ENCODE measurements at regions not wholly inside any gene's neighbourhood (a gene's known extent, or its start where the extent isn't known, plus 50 kb on each side); places are given as distances from the start of the nearest gene placed in this dataset.

DNA sequence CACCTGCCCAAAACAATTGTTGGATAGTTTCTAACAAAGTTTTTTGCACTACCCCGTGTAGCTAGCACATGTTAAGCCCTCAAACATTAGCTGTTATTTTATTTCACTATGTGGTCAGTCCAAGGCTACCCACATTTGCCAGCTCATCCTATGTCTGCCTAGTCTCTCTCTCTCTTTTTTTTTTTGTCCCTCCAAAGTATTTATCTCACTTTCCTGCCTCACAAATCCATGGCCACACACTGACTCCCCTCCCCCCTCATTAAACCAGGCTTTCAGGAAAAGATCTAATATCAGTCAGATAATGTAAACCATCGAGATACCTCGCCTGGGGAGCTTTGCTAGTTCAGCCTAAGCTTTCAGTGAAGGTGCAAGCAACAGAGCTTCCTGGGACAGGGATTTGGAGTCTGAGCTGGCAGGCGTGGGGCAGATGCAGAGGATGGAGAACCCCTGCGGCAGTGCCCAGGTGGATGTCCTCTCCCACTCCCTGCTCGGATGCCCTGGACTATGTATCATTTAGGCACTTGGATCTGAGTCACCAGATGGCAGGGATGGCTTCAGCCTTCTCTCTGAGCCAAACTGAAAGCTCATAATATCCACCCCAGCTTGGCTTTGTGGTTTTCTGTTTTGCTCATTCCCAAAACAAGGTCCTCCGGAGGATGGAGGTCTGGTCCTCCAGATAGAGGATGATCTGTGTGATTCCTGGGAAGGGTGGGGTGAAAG, 73.7 kb upstream of the FOXF1 start:
- 12% methylated on average over 7 of the region's 7 CpGs for WGBS (ENCODE audit: missing lambda C conversion rate)
- Histone ChIP-seq H3K9me3 (no peaks in the 10 kb centered on the region), H3K4me3 (no peak overlapping the region), H3K4me1 (no peaks in the 10 kb centered on the region), H3K4me2 (no peak overlapping the region), H3K27ac (no peak overlapping the region)
- CTCF ChIA-PET = interaction anchor here (1.0 kb wide), 1 partner anchor 24 kb away, joined by 4 read pairs; no protein-coding TSS in a partner anchor
- FAIRE-seq = no peak
- POLR2A ChIA-PET = no interaction called here
- DNase-seq (ENCODE audit: low read depth in 1 of 2, low spot score in 1 of 2) = no peak
- TF ChIP-seq HOXA7 (CRISPR knock-in tag; IDR thresholded peaks at IDR 0.05) (no peak), JUN (IDR thresholded peaks at IDR 0.05) (no peak), NR3C1 (IDR thresholded peaks at IDR 0.05) (no peak), BCL3 (IDR thresholded peaks at IDR 0.05) (no peak)
- ATAC-seq = no peak

GRCh38 chr16:86437348-86437747, 73.0 kb upstream of the FOXF1 start:
- no peak for DNase-seq (ENCODE audit: low read depth in 1 of 2, low spot score in 1 of 2)
- 0% methylated on average over 3 of the region's 3 CpGs for WGBS (ENCODE audit: missing lambda C conversion rate)
- ChIA-PET POLR2A (no interaction called here), CTCF (no interaction called here)
- FAIRE-seq = no peak
- H3K4me3 ChIP-seq = no peak overlapping the region
- ATAC-seq = no peak
- H3K4me1 ChIP-seq = no peaks in the 10 kb centered on the region
- no peaks in the 10 kb centered on the region for H3K9me3 ChIP-seq
- no peak overlapping the region for H3K4me2 ChIP-seq
- H3K27ac ChIP-seq = no peak overlapping the region
- TF ChIP-seq, protein P1, sequence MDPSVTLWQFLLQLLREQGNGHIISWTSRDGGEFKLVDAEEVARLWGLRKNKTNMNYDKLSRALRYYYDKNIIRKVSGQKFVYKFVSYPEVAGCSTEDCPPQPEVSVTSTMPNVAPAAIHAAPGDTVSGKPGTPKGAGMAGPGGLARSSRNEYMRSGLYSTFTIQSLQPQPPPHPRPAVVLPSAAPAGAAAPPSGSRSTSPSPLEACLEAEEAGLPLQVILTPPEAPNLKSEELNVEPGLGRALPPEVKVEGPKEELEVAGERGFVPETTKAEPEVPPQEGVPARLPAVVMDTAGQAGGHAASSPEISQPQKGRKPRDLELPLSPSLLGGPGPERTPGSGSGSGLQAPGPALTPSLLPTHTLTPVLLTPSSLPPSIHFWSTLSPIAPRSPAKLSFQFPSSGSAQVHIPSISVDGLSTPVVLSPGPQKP (IDR thresholded peaks at IDR 0.05; ENCODE audit: low read depth, low read length) = no peak
- TF ChIP-seq RNF2 (IDR thresholded peaks at IDR 0.05; ENCODE audit: borderline replicate concordance, low read depth) (no peak), HEYL (CRISPR knock-in tag; IDR thresholded peaks at IDR 0.05) (no peak), RAD21 (conservative IDR thresholded peaks at IDR 0.05 in 1 of 2, IDR thresholded peaks at IDR 0.05 in 1 of 2) (no peak), MAFK (IDR thresholded peaks at IDR 0.05; ENCODE audit: partially characterized antibody) (no peak), BHLHE40 (IDR thresholded peaks at IDR 0.05; ENCODE audit: low read depth, low read length) (no peak), ZNF302 (CRISPR knock-in tag; IDR thresholded peaks at IDR 0.05) (no peak), GATA3 (IDR thresholded peaks at IDR 0.05; ENCODE audit: borderline replicate concordance) (no peak), FOXS1 (CRISPR knock-in tag; IDR thresholded peaks at IDR 0.05) (no peak), EHF (CRISPR knock-in tag; IDR thresholded peaks at IDR 0.05) (no peak), KDM5A (IDR thresholded peaks at IDR 0.05) (no peak), CBX2 (IDR thresholded peaks at IDR 0.05; ENCODE audit: borderline replicate concordance, low read depth) (no peak)

DNA sequence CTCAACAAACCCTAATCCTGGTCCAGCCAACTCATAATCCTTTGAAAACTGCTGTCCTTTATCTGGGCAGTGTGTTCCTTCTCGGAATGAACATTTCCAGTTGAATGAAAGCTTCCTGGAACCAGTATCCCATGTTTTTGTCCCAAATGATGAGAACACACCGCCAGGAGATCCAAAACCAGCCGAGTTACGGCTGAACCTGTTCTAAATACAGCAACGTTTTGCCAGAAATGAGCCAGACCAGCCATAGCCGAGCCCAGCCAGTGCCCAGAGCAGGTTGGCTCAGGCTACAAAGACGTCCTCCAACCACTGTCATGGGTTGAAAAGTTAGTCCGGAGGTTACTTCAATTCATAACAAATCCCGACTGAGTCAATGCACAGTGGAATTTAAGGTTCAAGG, 67.6 kb upstream of the FOXF1 start:
- FAIRE-seq (no peak), ATAC-seq (no peak), DNase-seq (ENCODE audit: low read depth in 1 of 2, low spot score in 1 of 2) (no peak)
- no peak for TF ChIP-seq POLR2AphosphoS2 (conservative IDR thresholded peaks at IDR 0.05; ENCODE audit: low read length)
- TF ChIP-seq FOXS1 (CRISPR knock-in tag; IDR thresholded peaks at IDR 0.05) = no peak
- TF ChIP-seq RARB (CRISPR knock-in tag; IDR thresholded peaks at IDR 0.05) = no peak
- no peak for TF ChIP-seq HOXB13 (CRISPR knock-in tag; IDR thresholded peaks at IDR 0.05; ENCODE audit: low read depth)
- no peak overlapping the region for H3K27ac ChIP-seq
- no peak overlapping the region for H3K4me3 ChIP-seq
- no peaks in the 10 kb centered on the region for H3K9me3 ChIP-seq
- POLR2A ChIA-PET = no interaction called here
- no peak overlapping the region for H3K4me2 ChIP-seq
- no peaks in the 10 kb centered on the region for H3K4me1 ChIP-seq
- CTCF ChIA-PET = interaction anchor here (1.7 kb wide), 1 partner anchor 77 kb away, joined by 5 read pairs; no protein-coding TSS in a partner anchor
- 24% methylated on average over 9 of the region's 9 CpGs for WGBS (ENCODE audit: missing lambda C conversion rate)

Measured in A549 (cell line).